ENCODE measurements at regions not wholly inside any gene's neighbourhood (a gene's known extent, or its start where the extent isn't known, plus 50 kb on each side); places are given as distances from the start of the nearest gene placed in this dataset.

- no peak for TF ChIP-seq CTCF (IDR thresholded peaks at IDR 0.05)
- no peak for TF ChIP-seq POLR2A (IDR thresholded peaks at IDR 0.05)
- no peak for TF ChIP-seq POLR2AphosphoS5 (IDR thresholded peaks at IDR 0.05)
- TF ChIP-seq EP300 (IDR thresholded peaks at IDR 0.05; ENCODE audit: low read depth): no peak
Measured at GRCh38 chr2:111236025-111236424, 115.3 kb downstream of the BCL2L11 start.
